Raji (cell line): ENCODE measurements at regions not wholly inside any gene's neighbourhood (a gene's known extent, or its start where the extent isn't known, plus 50 kb on each side); places are given as distances from the start of the nearest gene placed in this dataset.

Experiments
- POLR2A ChIP-seq: IDR thresholded peaks from 2 replicates; pipeline ENCODE4 v1.6.1; 2011; ENCODE audit warnings: low read depth, low read length, control low read depth; ENCODE audit not compliant: insufficient read depth

- no peak for TF ChIP-seq POLR2A
Observed at GRCh38 chr2:6671913-6672312, 193.8 kb downstream of the CMPK2 start.

- TF ChIP-seq POLR2A, result no peak
Observed at GRCh38 chr2:6674381-6674780, 191.3 kb downstream of the CMPK2 start.

DNA sequence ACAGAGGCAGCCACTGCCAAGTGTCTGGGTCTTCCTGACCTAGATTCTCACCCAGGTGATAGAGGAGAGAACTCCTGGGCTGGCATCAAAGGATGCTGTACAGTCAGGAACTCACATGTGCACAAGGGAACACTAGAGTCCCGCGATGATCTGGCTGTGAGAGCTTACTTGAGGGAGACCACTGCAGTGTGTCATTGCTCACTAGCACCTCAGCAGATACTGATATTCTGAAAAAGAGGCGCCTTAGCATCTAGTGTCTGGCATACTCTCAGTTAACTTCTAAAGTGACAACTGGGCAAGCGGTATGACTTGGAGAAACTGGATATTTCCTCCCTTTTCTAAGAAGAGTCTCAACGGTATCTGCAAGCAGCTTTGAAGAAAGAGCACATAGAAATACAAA is 189.9 kb downstream of the CMPK2 start:
- TF ChIP-seq POLR2A, result no peak

DNA sequence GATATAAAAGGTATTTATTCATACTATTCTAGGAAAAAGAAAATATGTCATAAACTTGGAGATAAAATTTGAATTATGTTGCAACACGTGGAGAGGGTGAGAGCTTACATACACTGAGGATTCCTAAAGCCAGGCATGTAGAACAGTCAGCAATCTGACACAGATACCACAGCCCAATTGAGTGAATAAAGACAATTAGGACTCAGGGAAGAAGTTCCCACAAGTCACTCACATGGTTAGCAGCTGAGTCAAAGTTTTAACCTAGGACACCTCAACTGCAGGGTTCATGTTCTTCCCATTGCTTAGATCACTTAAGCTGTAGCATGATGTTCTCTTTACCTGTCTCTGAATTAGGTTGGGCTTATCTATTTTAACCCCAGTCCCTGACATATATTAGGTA is 189.5 kb downstream of the CMPK2 start:
- TF ChIP-seq POLR2A, result no peak

- TF ChIP-seq POLR2A, result no peak
Observed at GRCh38 chr2:6676776-6677175, 188.9 kb downstream of the CMPK2 start.

DNA sequence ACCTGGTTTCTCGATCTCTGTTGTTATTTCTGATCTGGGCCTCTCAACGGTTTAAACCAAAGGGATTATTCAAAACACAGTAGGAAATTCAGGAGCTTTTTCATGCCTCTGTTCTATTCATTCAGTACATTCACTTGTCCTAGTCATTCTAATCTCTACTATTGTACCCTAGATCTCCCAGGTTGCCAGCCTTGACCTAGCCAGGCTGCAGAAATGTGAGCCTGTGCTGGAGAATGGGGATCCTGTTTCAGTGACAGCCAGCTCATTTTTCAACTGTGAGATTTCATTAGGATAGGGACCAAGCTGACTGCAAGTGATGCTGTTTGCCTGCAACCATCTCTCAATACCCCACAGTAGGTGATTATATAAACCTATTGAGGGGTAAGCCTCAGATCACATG is 186.2 kb downstream of the CMPK2 start:
- TF ChIP-seq POLR2A, result no peak

DNA sequence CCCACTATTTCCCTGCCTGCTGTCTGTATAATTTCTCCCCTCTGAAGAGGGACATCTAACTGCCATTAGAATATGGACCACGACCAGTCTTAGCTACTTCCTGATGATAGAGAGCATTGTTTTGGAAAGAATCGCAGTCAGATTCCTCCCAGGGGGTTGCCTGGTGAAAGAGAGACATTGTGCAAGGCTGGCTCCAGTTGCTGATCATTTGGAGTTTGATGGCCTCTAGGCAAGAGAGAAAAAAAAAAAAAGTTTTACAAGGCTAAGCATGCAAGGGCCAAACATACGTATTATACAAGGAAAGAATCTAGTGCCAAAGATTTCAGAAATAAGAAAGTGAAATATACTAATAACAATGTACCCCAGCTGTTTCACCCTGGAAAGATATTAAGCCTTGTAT is 182.2 kb downstream of the CMPK2 start:
- no peak for TF ChIP-seq POLR2A

- no peak for TF ChIP-seq POLR2A
Observed at GRCh38 chr2:6685447-6685846, 180.3 kb downstream of the CMPK2 start.

GRCh38 chr2:6692056-6692455 is 173.7 kb downstream of the CMPK2 start:
- no peak for TF ChIP-seq POLR2A

- no peak for TF ChIP-seq POLR2A
Observed at GRCh38 chr2:6692819-6693218, 172.9 kb downstream of the CMPK2 start.

- no peak for TF ChIP-seq POLR2A
Observed at GRCh38 chr2:6694555-6694954, 171.2 kb downstream of the CMPK2 start.

GRCh38 chr2:6700335-6700734 is 165.4 kb downstream of the CMPK2 start:
- TF ChIP-seq POLR2A, result no peak

DNA sequence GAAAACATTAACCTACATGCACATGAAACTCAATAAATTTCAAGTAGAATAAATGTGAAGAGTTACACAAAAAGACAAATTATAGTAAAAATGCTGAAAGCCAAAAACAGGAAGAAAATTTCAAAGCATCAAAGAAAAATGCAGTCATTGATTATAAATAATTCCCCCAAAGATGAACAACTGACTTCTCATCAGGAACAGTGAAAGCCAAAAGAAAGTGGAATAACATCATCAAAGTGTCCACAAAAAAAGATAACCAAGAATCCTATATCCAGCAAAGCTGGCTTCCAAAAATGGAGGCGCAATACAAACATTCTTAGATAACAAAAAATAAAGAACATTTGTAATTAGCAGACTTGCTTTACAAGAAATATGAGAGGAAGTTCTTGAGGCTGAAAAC is 161.6 kb downstream of the CMPK2 start:
- TF ChIP-seq POLR2A, result no peak

- TF ChIP-seq POLR2A, result no peak
Observed at GRCh38 chr2:6721395-6721794, 144.3 kb downstream of the CMPK2 start.

DNA sequence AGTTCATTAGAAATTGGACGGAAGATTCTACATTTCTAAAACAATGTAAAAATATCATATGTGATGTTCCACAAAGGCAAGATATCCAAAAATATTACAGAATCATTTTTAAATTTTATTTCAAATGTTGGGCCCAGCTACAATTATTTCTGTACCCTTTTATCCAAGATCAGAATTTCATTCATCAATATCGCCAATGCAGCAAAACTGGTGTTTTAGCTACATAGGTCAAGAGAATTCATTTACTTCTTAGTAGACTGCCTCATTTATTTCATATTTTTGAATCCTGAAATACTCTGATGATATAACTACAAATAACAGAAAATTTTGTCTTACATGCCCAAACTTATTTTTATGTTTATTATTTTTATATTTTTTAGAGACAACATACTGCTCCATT is 143.1 kb downstream of the CMPK2 start:
- no peak for TF ChIP-seq POLR2A

GRCh38 chr2:6723865-6724604 is 141.7 kb downstream of the CMPK2 start:
- TF ChIP-seq POLR2A, result no peak

DNA sequence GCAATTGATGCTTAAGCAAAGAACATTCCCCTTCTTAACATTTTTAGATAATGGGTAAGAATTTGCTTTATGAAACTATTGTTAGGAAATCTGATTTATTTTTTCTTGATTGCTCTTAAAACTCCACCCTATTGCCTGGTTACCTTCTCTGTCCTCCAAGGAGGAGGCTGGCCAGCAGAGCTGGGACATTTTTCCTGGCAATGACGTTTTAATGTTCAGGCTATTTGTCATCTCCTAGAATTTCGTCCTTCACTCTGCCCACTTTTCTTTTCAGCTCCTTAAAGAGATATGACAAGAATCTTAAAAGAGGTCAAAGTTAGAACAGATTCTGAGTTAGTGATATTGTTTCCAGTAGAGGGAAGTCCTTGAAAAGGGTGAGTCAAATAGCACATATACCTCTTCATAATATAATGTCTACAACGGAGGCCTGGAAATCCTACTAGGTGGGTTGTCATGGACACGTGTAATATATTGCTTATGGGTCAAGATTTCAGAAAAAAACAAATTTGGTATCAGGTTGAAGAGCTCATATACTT is 141.0 kb downstream of the CMPK2 start:
- TF ChIP-seq POLR2A, result no peak
